GM21360 (cell line): ENCODE measurements at regions not wholly inside any gene's neighbourhood (a gene's known extent, or its start where the extent isn't known, plus 50 kb on each side); places are given as distances from the start of the nearest gene placed in this dataset.
"Not testable (repeated sequence)": the region's sequence is repeated elsewhere in the genome, so short reads cannot be mapped to it uniquely, and the experiment has no call there.

ENCODE experiments used
- ATAC-seq: cut with Tn5 transposase; IDR thresholded peaks from one replicate; pipeline ENCODE4 v1.9.1; 2021; ENCODE audit warnings: mild to moderate bottlenecking, moderate library complexity; ENCODE audit not compliant: unreplicated experiment

DNA sequence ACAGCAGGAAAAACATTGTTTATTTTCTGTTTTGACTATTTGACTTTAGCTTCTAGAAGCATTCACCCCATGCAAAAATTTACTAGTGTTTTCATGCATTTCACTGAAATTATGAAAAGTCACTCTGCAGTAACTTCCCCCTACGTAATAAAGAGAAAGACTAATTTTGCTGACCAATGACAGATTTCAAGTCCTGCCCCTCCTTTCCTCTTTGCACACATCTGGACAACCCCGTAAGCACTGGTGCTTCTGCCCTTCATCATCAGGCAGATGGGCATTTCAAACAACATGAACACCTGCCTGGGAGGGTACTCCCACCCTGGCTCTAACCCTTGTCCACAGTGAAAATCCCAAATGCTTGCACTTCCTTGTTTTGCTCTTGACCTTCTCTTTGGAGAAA is 815.0 kb upstream of the ID2 start:
- ATAC-seq, result no peak

DNA sequence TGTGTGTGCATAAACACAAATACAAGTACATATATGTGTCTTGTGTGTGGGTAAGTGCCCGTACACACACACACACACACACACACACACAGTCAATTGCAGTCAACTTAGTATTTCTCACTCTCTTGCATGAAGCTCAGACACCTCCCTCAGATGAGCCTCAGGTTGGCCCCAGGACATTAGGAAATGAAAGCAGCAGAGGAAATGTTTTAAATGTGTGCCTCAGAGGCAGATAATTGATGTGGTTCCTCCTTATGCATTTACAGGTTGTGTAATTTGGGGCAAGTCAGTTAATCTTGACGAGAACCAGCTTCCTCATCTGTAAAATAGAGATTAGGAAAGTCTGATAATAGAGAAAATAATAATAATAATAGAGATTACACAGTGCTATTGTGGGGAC is 814.0 kb upstream of the ID2 start:
- no peak for ATAC-seq

DNA sequence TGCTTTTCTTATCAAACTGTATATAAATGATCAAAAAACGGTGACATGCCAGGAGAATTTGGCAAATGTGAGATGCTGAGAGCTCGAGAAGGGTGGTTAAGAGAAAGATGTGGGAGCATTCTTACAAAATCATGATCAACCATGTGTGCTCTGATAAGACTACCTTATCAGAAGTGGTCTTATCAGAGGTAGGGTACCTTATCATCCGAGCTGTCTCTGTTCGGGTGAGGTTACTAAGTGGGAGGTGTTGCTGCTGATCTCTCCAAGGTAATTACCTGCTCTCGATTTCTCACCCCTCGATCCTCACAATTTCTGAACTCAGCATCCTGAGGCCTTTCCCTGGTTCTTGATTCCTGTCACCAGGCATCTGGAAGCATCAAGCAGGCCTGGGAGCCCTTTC is 813.0 kb upstream of the ID2 start:
- no peak for ATAC-seq

DNA sequence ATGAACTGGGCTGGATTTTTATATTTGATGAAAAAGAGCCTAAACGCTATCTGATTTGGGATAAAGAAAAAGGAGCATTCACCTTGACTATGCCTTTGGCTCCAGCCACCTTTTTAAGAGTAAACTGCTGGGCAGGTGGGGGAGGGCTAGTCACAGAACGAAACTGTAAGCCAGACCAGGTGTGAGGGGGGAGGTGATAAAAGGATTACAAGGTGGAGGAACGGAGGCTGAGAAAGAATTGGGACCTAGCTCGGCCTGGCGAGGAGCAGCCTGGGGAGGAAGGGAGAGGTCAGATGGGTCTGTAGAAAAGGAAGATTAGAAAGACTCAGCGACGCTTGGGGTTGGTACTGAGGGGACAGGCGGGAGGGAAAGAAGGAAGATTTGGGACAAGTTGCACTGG is 805.4 kb upstream of the ID2 start:
- ATAC-seq, result not testable (repeated sequence)

DNA sequence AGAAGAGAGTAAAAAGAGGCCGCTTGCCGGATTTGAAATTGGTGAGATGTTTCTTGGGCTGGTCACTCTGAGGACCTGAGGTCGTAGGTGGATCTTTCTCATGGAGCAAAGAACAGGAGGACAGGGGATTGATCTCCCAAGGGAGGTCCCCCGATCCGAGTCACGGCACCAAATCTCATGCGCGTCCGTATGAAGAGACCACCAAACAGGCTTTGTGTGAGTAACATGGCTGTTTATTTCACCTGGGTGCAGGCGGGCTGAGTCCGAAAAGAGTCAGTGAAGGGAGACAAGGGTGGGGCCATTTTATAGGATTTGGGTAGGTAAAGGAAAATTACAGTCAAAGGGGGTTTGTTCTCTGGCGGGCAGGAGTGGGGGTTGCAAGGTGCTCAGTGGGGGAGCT is 803.6 kb upstream of the ID2 start:
- not testable (repeated sequence) for ATAC-seq

DNA sequence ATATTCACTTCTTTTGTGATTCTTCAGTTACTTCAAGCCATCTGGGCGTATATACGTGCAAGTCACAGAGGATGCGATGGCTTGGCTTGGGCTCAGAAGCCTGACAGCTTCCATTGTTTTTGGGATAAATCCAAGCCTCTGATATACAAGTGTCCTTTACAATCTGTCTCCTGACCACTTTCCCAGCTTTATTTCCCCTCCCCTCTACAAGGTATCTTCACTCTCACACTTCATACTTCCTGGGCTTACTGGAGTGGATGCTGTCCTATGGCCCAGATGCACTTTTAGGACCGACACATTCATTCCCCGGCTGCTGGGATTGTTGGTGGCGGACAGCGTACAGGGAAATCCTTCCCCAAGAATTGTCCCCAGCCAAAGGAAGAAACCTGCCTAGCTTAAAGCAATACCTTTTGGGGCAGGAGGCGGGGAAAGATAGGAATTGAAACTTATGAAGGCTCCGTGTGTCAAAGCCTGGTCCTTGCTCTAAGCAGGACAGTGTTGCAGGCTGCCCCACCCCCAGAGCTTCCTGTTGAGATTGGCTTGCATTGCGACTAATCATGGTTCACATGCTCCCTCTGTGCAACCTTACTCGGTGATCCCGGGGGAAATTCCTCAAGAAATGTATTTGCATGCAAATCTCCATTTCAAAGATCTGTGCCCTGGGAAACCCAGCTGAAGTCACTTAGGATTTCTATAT is 802.9 kb upstream of the ID2 start:
- no peak for ATAC-seq

DNA sequence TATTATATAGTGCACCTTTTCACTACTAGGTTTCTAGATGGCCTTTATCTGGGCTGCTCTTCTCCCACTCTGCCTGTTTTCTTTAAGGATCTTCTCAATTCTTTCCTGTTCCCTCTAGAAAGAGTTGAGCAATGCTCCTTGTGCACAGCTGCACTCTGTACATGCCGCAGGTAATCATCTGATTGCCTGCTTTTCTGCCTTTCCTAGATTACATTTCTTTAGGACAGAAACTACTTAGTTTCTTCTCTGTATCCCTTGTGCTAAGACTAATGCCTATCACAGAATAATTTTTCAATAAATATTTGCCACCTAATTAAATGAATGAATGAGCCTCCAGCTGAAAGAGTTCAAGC is 802.4 kb upstream of the ID2 start:
- no peak for ATAC-seq

DNA sequence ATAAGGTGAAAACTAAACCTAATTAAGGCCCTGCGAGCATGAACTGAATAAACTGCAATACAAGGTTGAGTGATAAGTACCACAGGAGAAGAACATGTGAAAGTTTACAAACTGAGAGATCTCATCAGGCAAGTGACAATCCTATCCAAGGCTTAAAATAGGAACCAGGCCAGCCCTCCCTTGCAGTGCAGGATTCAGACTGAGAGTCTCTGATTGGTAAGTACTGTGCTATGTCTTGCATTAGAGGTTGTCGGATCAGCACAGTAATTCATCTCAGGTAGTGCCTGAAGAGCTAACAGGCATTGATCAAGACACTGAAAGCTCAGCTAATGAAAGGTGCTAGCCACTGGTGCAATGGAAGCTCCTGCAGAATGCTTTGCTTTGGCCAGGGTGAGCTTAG is 801.7 kb upstream of the ID2 start:
- ATAC-seq, result no peak

DNA sequence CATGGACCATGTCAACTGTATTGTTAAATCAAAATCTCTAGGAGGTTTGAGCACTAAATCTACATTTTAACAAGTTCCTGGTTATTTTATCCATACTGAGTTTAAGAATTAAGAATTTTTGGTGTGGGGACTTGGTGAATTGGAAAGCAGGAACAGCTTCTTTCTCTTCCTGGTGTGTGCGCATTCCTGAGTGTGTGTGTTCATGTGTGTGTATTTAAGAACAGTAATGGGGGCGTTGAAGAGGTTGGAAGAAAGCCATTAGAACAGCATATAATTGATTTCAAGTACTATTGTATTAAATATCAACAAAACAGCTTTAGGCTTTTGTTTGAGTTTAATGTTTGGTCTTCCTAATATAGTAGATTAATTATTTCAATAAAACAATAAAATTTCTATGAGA is 801.3 kb upstream of the ID2 start:
- ATAC-seq, result no peak

DNA sequence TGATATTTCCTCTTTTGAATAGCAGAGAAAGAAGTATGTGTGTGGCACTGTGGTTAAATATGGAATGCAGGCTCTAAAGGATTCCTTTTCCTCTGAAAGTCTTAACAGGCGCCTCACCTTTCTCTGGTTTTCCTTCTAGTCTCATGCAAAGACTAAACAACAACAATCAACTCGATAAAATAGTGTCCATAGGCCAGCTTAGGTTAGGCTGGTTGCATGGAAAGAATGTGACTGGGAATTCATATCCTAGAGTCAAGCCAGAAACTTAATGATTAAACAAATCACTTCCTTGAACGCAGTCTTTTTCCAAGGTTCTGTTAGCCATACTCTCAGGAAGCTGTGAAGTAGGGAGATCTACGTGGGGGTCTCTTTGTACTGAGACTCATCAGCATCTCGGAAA is 800.8 kb upstream of the ID2 start:
- ATAC-seq, result no peak

DNA sequence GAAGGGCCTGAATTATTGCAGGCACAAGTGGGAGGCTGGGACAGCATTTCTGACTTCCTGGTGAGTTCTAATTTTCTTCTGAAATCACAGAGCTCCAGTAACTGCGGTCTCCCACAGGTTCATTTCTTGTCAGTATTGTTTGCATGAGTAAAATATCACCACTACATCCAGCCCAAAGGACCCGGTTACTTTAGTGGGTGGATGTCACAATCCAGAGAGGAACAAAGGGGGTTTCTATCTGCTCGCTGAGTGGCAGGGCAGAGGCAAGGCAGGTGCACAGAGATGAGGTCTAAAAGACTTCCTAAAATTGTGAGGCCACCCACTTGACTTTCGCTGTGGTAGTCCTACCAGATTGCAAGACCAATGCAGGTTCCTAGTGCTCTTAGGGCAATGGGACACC is 800.4 kb upstream of the ID2 start:
- no peak for ATAC-seq

DNA sequence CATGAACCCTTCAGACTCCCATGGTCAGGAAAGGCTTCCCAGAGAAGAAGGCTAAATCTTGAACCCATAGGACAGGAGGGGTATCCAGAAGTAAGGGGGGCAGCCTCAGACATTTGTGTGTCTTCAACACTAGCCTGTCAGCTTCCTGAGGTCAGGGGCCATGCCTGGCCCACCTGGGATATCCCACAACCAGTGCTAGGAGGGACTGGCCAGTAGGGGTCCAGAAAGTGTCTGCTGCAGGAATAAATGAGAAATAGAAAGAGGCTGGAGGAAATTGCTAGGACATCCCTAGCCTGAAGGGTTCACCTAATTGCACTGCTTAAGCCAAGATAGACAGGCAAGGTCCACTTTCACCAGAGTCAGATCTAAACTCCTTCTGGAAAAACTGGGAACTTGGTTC is 799.6 kb upstream of the ID2 start:
- ATAC-seq, result no peak

DNA sequence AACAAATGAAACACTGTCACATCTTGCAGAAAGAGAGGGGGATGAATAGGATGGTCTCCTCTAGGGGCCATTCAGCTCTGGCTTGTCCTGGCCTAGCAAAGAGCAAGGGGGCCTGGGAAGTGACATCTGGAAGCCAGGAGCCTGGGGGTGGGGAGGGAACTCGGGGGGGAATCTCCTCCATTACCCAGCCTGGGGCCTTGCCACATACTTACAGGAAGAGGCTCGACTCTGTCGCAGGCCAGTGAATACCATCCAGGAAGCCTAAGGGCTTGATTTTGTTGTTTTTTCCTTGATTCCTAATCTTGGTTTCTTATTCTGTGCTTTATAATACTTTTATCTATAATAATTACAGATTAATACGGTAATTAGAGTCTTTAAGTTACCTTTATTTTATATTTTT is 797.5 kb upstream of the ID2 start:
- no peak for ATAC-seq

DNA sequence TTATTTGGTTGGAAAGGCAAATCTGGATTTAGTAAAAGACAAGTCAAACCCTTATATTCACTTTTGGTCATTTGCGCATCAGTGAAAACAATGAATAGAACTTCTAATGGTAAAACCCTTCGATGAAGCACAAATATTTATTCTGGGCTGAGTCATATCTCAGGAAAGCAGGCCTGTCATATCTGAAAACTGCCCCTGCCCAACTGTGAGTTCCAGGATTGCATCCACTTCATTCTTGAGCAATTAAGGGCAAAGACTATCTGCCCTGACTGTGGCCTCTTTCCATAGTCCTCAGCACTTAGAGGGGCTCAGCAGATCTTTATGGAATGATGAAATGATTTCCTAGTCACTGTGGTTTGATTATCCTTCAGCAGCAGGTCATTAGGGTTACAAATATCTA is 795.2 kb upstream of the ID2 start:
- ATAC-seq, result no peak

DNA sequence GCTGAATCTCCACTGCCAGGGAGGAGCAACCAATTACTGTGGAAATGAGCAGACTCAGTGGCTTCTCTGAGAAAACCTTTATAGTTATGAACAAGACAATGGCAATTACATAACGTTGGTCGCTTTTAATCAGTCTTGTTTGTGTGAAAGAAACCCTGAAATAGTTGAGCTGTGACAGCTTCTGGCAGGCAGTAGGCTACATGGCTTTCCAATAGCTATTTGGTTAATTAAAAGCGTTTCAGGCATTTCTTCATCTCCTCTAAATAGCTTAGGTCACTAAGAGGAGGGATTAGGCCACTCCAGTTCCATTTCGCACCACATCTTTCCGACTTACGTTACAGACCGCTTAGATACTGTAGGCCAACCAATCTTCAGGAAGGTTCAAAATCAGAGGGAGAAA is 794.4 kb upstream of the ID2 start:
- no peak for ATAC-seq

DNA sequence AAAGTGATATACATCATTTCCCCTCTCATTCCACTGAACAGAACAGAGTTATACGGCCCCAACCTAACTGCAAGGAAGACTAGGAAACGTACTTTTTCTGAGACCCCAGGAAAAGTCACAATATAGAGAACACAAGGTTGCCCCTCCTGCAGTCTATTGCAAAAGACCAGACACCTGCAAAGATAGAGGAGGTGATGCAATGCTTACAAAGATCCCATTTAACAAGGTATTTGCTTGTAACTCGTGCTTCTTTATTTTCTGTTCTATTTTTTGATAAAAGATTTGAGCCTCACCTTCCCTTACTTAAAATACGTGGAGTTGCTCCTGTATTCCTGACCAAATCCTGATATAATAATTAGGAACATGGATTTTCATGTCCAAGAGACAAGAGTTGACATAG is 793.0 kb upstream of the ID2 start:
- ATAC-seq, result no peak

DNA sequence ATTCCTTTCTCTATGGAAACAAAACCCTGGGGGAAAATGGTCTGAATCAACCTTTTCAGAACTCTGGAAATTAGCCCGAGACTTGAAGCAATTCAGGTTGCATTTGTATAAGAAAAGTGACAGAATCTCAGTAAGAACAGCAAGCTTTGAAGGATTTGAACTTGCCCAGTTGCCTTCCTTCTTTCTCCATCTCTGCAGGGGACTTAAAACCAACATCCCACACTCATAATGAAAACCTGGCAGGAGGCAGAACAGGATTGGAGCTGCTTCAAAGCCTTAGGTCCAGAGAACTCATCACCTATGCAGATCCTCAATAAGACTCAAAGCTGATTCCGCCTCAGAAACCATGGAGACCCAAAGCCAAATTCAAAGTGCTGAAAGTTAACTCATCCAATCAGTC is 790.5 kb upstream of the ID2 start:
- ATAC-seq, result no peak

DNA sequence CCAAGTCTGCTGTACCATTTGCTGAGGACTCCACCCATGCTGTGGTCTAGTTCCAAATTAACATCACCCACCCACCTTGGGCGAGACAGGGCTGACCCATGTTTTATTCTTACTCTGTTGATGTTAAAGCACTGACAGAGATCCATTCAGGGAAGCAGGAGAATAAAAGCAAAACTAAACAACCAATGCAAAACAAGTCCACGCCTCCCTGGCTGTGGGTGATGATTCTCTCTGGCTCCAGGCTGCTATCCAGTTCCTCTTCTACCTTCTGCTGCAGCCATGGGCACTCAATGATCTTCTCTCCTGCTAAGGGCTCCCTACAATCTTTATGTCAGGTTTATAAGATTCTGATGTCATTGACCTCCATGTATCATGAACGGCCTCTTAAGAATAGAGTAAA is 786.6 kb upstream of the ID2 start:
- ATAC-seq, result no peak

DNA sequence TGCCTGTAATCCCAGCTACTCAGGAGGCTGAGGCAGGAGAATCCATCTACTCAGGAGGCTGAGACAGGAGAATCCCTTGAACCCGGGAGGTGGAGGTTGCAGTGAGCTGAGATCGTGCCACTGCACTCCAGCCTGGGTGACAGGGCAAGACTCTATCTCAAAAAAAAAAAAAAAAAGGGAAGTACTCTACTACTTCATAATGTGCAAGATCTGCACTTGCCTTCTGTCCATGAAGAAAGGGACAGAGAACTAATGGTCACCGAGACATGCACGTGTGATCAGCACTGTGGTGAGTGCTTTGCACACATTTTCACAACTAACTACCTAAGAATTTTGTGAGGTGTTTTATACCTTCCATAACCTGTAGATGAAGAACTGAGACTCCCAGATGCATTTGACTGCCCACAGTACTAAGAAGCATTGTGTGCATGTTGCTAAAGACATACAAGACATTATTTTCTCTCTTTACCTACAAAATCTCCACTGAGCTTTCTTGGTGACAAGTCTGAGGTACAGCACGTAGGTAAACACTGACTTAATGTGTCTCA is 784.8 kb upstream of the ID2 start:
- no peak for ATAC-seq

DNA sequence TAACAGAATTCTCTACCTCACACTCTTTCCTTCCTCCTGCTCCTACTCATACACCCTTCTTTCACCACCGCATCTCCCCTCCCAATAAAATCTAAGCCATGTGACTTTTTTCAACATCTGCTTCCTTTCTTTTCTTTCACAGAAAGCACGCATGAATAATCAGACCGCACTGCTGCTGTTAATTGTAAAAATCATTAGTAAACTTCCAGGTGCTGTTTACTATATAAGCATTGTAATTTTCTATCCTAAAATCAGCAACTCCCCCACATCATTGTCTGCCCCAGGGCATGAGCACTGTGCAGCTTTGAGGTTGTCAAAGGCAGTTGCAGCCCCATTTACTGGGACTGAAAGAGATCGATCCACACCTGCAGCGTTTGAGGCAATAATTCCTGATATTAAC is 782.6 kb upstream of the ID2 start:
- ATAC-seq, result no peak

DNA sequence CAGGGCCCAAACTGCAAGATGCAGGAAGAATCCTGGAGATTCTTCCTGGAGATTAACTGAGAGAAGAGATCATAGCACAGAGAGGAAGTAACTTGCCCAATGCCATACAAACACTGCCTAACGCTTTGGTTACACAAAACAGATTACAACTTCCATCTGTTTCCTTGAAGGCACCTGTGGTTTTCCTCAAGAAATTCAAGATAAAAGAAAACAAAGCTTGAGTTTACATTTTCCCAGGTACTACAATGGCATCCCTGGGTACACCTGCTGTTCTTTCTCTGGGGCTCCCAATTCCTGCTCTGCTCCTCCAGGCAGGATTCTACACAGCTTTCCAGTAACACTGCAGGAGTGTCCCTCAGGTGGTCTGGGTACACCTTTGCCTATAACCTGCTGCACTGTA is 781.9 kb upstream of the ID2 start:
- ATAC-seq, result no peak

DNA sequence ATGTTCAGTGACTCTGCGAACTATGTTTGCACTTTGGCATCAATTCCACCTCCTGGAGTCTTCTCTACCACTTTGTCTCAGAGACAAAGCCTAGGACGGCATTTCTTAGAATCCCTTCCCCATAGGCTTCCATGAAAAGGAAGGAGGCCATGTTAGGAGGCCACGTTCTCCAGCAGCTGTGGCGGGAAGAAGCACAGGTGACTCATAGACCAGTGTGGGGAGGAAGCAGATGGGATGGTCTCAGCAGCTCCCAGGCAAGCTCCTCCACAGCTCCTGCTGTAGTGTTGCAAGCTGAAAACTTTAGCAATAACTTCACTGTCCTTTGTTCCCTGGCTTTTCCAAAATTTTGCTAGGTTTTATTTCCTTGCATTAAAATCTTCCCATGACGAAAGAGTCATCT is 781.3 kb upstream of the ID2 start:
- no peak for ATAC-seq

DNA sequence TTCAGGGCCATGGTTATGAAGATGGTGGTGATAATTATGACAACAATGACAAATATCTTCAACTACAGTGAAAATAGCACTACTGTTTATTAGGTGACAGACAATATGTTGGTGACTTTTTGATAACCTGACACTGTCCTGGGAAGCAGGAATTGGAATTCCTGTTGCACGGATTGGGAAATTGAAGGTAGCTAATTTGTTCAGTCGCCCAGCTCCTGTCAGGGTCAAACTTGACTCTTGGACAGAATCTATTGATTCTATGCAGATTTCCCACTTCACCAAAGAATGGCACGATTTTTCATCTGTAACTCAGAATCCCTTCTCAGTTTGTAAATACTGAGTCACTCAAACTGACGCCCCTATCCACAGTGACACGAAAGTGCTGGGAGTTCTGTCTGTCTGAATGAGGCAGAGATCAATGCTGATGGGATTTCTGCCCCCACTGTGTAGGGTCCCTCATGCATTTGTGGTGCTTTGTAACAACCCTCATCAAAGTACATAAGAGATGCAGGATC is 779.5 kb upstream of the ID2 start:
- ATAC-seq, result no peak
